OCI-LY3 (cell line): ENCODE measurements at regions not wholly inside any gene's neighbourhood (a gene's known extent, or its start where the extent isn't known, plus 50 kb on each side); places are given as distances from the start of the nearest gene placed in this dataset.
"Not testable (repeated sequence)": the region's sequence is repeated elsewhere in the genome, so short reads cannot be mapped to it uniquely, and the experiment has no call there.

ENCODE experiments used
- H2AFZ ChIP-seq: fragments of 200-600, 300-600 bp; shearing (Covaris generic); 2 replicates; pipeline ENCODE4 v1.6.0; 2014; ENCODE audit warnings: antibody characterized with exemption, low read depth, low read length
- H3K27ac ChIP-seq: fragments of 200-600, 300-600 bp; sonication (generic); 2 replicates; pipeline ENCODE4 v1.5.1; 2014; ENCODE audit warnings: mild to moderate bottlenecking, low read length, moderate library complexity, mixed read lengths
- H3K27me3 ChIP-seq: fragments of 200-600, 300-600 bp; sonication (generic); 2 replicates; pipeline ENCODE4 v1.6.1; 2014; ENCODE audit warnings: low read depth, low read length, mixed read lengths
- H3K36me3 ChIP-seq: fragments of 200-600, 300-600 bp; sonication (generic); replicated peaks from 2 replicates; pipeline ENCODE3; 2014; ENCODE audit warnings: low read depth, low read length, mixed read lengths
- H3K4me1 ChIP-seq: fragments of 300-600, 200-600 bp; sonication (generic); 2 replicates; pipeline ENCODE4 v1.6.1; 2014; ENCODE audit warnings: low read length, mixed read lengths
- H3K4me2 ChIP-seq: fragments of 200-600, 300-600 bp; sonication (generic); 2 replicates; pipeline ENCODE4 v1.6.1; 2014; ENCODE audit warnings: low read length, mixed read lengths
- H3K4me3 ChIP-seq: fragments of 300-600, 200-600 bp; sonication (generic); 2 replicates; pipeline ENCODE4 v1.5.1; 2014; ENCODE audit warnings: antibody characterized with exemption, mild to moderate bottlenecking, low read length, moderate library complexity
- H3K79me2 ChIP-seq: fragments of 300-600, 200-600 bp; shearing (Covaris generic); 2 replicates; pipeline ENCODE4 v1.6.1; 2014; ENCODE audit warnings: mild to moderate bottlenecking, low read length, mixed read lengths
- H3K9ac ChIP-seq: fragments of 300-600, 200-600 bp; shearing (Covaris generic); 2 replicates; pipeline ENCODE4 v1.6.0; 2014; ENCODE audit warnings: mild to moderate bottlenecking, low read length, moderate library complexity
- H3K9me3 ChIP-seq: fragments of 200-600, 300-600 bp; shearing (Covaris generic); 2 replicates; pipeline ENCODE4 v1.6.1; 2014; ENCODE audit warnings: low read length, mixed read lengths; ENCODE audit not compliant: insufficient read depth
- H4K20me1 ChIP-seq: fragments of 200-600, 300-600 bp; sonication (generic); 2 replicates; pipeline ENCODE4 v1.6.1; 2016; ENCODE audit warnings: low read length, mixed read lengths; ENCODE audit not compliant: insufficient read depth
- CTCF ChIP-seq: fragments of 200-600, 300-600 bp; sonication (generic); IDR thresholded peaks from 2 replicates; pipeline ENCODE4 v1.5.1; 2014; ENCODE audit warnings: antibody characterized with exemption, low read length, low read depth
- EZH2phosphoT487 ChIP-seq: fragments of 200-600 bp; shearing (Covaris generic); IDR thresholded peaks from 2 replicates; pipeline ENCODE4 v1.6.1; 2018; ENCODE audit warnings: antibody characterized with exemption, mixed run types, low read depth

- no peaks in the 10 kb centered on the region for H3K36me3 ChIP-seq
- no peak for TF ChIP-seq EZH2phosphoT487
- TF ChIP-seq CTCF: no peak
- H3K27ac ChIP-seq: no peak overlapping the region
- no peak overlapping the region for H2AFZ ChIP-seq
- H3K4me3 ChIP-seq: no peak overlapping the region
- no peaks in the 10 kb centered on the region for H3K27me3 ChIP-seq
- no peaks in the 10 kb centered on the region for H4K20me1 ChIP-seq
- no peak overlapping the region for H3K9ac ChIP-seq
- H3K9me3 ChIP-seq: no peaks in the 10 kb centered on the region
- no peaks in the 10 kb centered on the region for H3K4me1 ChIP-seq
- H3K79me2 ChIP-seq: no peaks in the 10 kb centered on the region
- no peak overlapping the region for H3K4me2 ChIP-seq
Observed at GRCh38 chr14:105602799-105603793, 76.7 kb downstream of the TMEM121 start.

GRCh38 chr14:105604531-105605463 lies 78.4 kb downstream of the TMEM121 start:
- not testable (repeated sequence) for H3K27me3 ChIP-seq, H3K4me3 ChIP-seq, H3K9me3 ChIP-seq, H3K36me3 ChIP-seq, H3K27ac ChIP-seq, H3K79me2 ChIP-seq, H3K9ac ChIP-seq, H4K20me1 ChIP-seq, H2AFZ ChIP-seq, H3K4me2 ChIP-seq, H3K4me1 ChIP-seq

- Histone ChIP-seq H3K9ac (no peak overlapping the region), H3K27ac (no peak overlapping the region), H3K4me3 (no peak overlapping the region), H2AFZ (no peak overlapping the region), H3K79me2 (no peaks in the 10 kb centered on the region), H3K4me2 (no peak overlapping the region), H4K20me1 (no peaks in the 10 kb centered on the region), H3K36me3 (no peaks in the 10 kb centered on the region), H3K9me3 (no peaks in the 10 kb centered on the region), H3K4me1 (no peaks in the 10 kb centered on the region), H3K27me3 (no peaks in the 10 kb centered on the region)
- TF ChIP-seq EZH2phosphoT487 (no peak), CTCF (no peak)
Observed at GRCh38 chr14:105605464-105606304, 79.3 kb downstream of the TMEM121 start.

GRCh38 chr14:105606305-105606975 lies 80.1 kb downstream of the TMEM121 start:
- H3K9me3 ChIP-seq, H3K79me2 ChIP-seq, H3K36me3 ChIP-seq, H3K4me2 ChIP-seq, H3K27ac ChIP-seq, H3K9ac ChIP-seq, H2AFZ ChIP-seq, H3K4me1 ChIP-seq, H3K4me3 ChIP-seq, H3K27me3 ChIP-seq, H4K20me1 ChIP-seq: not testable (repeated sequence)

DNA sequence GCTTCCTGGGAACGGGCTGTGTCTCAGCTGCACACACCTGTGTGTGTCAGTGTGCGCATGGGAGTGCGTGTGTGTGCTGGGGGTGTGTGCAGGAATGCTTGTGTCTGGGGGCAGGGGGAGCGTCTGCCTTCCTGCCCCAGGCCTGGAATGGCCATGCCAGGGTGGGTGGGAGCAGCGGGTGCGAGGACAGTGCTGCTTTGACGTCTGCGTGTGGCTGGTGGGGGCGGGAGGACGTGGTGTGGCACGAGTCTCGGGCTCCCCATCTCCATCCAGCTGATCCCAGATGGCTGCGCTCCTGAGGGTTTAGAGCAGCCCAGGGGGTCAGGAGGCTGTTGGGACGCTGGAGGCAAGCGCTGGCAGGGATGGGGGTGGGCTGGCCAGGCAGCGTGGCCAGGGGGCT lies 80.6 kb downstream of the TMEM121 start:
- not testable (repeated sequence) for H3K27me3 ChIP-seq, H3K27ac ChIP-seq, H3K4me2 ChIP-seq, H3K9me3 ChIP-seq, H3K4me3 ChIP-seq, H3K36me3 ChIP-seq, H3K79me2 ChIP-seq, H3K9ac ChIP-seq, H3K4me1 ChIP-seq, H2AFZ ChIP-seq, H4K20me1 ChIP-seq

DNA sequence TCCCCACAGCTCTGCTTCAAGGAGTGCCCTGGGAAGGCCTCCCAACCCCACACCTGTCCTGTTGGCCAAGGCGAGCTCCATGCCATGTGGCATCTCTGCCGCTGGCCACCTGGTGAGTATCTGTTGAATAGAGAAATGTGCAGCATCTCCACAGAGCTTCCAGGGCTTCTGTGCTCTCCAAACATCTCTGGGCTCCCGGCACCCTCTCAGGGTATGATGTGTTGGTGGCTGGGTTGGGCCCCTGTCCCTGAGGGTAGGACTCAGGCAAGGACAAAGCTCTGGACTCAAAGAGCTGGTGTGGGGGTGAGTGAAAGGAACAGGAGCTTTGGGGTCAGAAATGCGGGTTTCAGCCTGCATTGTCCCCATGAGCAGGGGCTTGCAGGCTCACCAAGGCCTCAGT lies 88.6 kb downstream of the TMEM121 start:
- H3K27ac ChIP-seq, H3K9me3 ChIP-seq, H3K36me3 ChIP-seq, H3K9ac ChIP-seq, H2AFZ ChIP-seq, H3K4me3 ChIP-seq, H3K4me2 ChIP-seq, H4K20me1 ChIP-seq, H3K27me3 ChIP-seq, H3K79me2 ChIP-seq: not testable (repeated sequence)
- H3K4me1 ChIP-seq: peaks cover 16% of the 10 kb centered on the region
